ENCODE measurements at regions not wholly inside any gene's neighbourhood (a gene's known extent, or its start where the extent isn't known, plus 50 kb on each side); places are given as distances from the start of the nearest gene placed in this dataset.
A peak's percentile ranks its signal among the peaks of the same experiment; 100 is the strongest.

- Histone ChIP-seq H3K9ac (ENCODE audit: extremely low read depth, insufficient read length, low read length) (no peak overlapping the region), H2BK120ac (ENCODE audit: low read depth, low read length, poor library complexity, severe bottlenecking) (no peak overlapping the region), H4K91ac (ENCODE audit: insufficient read length, low read depth, low read length) (no peak overlapping the region), H3K27ac (ENCODE audit: insufficient read length, low read depth, low read length) (no peak overlapping the region), H2AK5ac (ENCODE audit: insufficient read length, low read length) (no peak overlapping the region), H4K20me1 (ENCODE audit: control insufficient read depth, insufficient read depth, insufficient read length) (no peaks in the 10 kb centered on the region), H3K56ac (ENCODE audit: insufficient read length, low read depth, low read length) (no peak overlapping the region), H4K5ac (ENCODE audit: insufficient read length, low read depth, low read length) (no peak overlapping the region), H4K8ac (replicated peaks; ENCODE audit: insufficient read length, low read depth, low read length) (no peak overlapping the region), H3K23me2 (ENCODE audit: insufficient read length, low read depth, low read length, poor library complexity, severe bottlenecking) (no peaks in the 10 kb centered on the region), H3K4ac (ENCODE audit: low read depth, low read length) (no peak overlapping the region), H2BK12ac (ENCODE audit: insufficient read length, low read depth, low read length) (no peak overlapping the region), H3T11ph (ENCODE audit: low read length) (no peak overlapping the region), H3K9me3 (ENCODE audit: control insufficient read depth, low read depth, low read length) (no peaks in the 10 kb centered on the region), H3K27me3 (ENCODE audit: insufficient read depth, low read length) (no peaks in the 10 kb centered on the region), H2AFZ (ENCODE audit: low read length) (no peak overlapping the region), H2BK15ac (ENCODE audit: low read depth, low read length) (no peak overlapping the region), H2BK20ac (ENCODE audit: low read depth, low read length, poor library complexity, severe bottlenecking) (no peak overlapping the region), H3K4me2 (ENCODE audit: insufficient read depth, insufficient read length, low read length) (no peak overlapping the region), H3K4me1 (ENCODE audit: insufficient read depth, low read length) (no peaks in the 10 kb centered on the region; the same call in 1 of the 2 replicates), H3K18ac (ENCODE audit: insufficient read length, low read depth, low read length) (no peak overlapping the region), H3K14ac (ENCODE audit: insufficient read depth, low read length) (no peak overlapping the region), H2BK5ac (ENCODE audit: insufficient read length, low read length) (no peak overlapping the region), H3K79me1 (ENCODE audit: insufficient read depth, low read depth, low read length, poor library complexity, severe bottlenecking) (no peaks in the 10 kb centered on the region), H3K79me2 (ENCODE audit: insufficient read depth, low read length) (no peaks in the 10 kb centered on the region), H3K23ac (ENCODE audit: insufficient read length, low read depth, low read length) (no peak overlapping the region)
- peaks cover 6% of the 10 kb centered on the region in 2 experiments for H3K4me1 Mint-ChIP-seq
- no CpG with 5 or more reads among the region's 3 CpGs for WGBS (ENCODE audit: extremely low coverage, insufficient read length, low lambda C conversion rate)
- no peak overlapping the region for H3K4me3 Mint-ChIP-seq
- H3K27ac Mint-ChIP-seq: no peak overlapping the region
- H3K9me3 Mint-ChIP-seq: no peaks in the 10 kb centered on the region
- DNase-seq: no peak
- TF ChIP-seq CTCF (conservative IDR thresholded peaks at IDR 0.05): peak; percentile 29; the same call in 1 of the 3 replicates
- H3K27me3 Mint-ChIP-seq (ENCODE audit: low read depth): no peaks in the 10 kb centered on the region; the same call in 1 of the 2 replicates
- H3K36me3 Mint-ChIP-seq (ENCODE audit: insufficient read depth in 1 of 3, low read depth in 3 of 3): no peaks in the 10 kb centered on the region
Observed at GRCh38 chr3:46087871-46088270, 60.6 kb upstream of the XCR1 start.

Measured in H9 (cell line).